GM12878 (cell line): ENCODE measurements at regions not wholly inside any gene's neighbourhood (a gene's known extent, or its start where the extent isn't known, plus 50 kb on each side); places are given as distances from the start of the nearest gene placed in this dataset.

Experiments
- CHD4 ChIP-seq: fragments of 200-600 bp; sonication (generic); IDR thresholded peaks from 2 replicates; pipeline ENCODE4 v1.6.1; 2016; ENCODE audit warnings: mild to moderate bottlenecking
- ETV6 ChIP-seq, 2 experiments: fragments of 450-650 bp in 1 of 2; IDR thresholded peaks in 1 of 2; conservative IDR thresholded peaks in 1 of 2; 2 replicates each; pipeline ENCODE4 v1.6.1; 2014; ENCODE audit warnings: antibody characterized with exemption in 1 of 2, borderline replicate concordance in 1 of 2, low read depth in 1 of 2, mild to moderate bottlenecking in 1 of 2, moderate library complexity in 1 of 2
- TF ChIP-seq, protein P1 (sequence below): IDR thresholded peaks from 2 replicates; pipeline ENCODE4 v1.6.1; 2012; ENCODE audit warnings: improper control_type of control experiment, low read depth, low read length; ENCODE audit not compliant: insufficient replicate concordance
- TF ChIP-seq, protein P2 (sequence below): fragments of 450-650 bp; formaldehyde crosslinking; IDR thresholded peaks from 2 replicates; pipeline ENCODE4 v1.4.0; 2020; ENCODE audit warnings: mild to moderate bottlenecking, moderate library complexity

DNA sequence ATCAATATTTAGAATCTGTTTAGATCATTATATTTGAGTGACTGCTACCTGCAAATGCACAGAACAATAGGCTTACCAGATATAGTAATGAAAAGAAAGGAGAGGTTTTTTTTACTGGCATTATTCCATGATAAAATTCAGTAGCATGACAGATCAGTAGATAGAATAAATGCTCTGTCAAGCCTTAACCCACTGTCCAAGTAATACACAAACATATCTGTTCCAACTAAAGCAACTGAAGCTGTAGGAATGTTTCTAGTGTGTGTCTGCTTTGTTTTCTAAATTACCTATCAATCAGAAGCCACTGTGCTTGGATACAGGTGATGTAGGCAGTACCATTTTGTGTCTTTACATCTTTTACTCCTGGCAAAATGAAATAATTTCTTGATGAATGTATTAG, 604.6 kb downstream of the PCDH7 start (continued):
- TF ChIP-seq, protein P1, sequence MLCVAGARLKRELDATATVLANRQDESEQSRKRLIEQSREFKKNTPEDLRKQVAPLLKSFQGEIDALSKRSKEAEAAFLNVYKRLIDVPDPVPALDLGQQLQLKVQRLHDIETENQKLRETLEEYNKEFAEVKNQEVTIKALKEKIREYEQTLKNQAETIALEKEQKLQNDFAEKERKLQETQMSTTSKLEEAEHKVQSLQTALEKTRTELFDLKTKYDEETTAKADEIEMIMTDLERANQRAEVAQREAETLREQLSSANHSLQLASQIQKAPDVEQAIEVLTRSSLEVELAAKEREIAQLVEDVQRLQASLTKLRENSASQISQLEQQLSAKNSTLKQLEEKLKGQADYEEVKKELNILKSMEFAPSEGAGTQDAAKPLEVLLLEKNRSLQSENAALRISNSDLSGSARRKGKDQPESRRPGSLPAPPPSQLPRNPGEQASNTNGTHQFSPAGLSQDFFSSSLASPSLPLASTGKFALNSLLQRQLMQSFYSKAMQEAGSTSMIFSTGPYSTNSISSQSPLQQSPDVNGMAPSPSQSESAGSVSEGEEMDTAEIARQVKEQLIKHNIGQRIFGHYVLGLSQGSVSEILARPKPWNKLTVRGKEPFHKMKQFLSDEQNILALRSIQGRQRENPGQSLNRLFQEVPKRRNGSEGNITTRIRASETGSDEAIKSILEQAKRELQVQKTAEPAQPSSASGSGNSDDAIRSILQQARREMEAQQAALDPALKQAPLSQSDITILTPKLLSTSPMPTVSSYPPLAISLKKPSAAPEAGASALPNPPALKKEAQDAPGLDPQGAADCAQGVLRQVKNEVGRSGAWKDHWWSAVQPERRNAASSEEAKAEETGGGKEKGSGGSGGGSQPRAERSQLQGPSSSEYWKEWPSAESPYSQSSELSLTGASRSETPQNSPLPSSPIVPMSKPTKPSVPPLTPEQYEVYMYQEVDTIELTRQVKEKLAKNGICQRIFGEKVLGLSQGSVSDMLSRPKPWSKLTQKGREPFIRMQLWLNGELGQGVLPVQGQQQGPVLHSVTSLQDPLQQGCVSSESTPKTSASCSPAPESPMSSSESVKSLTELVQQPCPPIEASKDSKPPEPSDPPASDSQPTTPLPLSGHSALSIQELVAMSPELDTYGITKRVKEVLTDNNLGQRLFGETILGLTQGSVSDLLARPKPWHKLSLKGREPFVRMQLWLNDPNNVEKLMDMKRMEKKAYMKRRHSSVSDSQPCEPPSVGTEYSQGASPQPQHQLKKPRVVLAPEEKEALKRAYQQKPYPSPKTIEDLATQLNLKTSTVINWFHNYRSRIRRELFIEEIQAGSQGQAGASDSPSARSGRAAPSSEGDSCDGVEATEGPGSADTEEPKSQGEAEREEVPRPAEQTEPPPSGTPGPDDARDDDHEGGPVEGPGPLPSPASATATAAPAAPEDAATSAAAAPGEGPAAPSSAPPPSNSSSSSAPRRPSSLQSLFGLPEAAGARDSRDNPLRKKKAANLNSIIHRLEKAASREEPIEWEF, result no peak
- no peak for TF ChIP-seq ETV6 (conservative IDR thresholded peaks at IDR 0.05 in 1 of 2, IDR thresholded peaks at IDR 0.05 in 1 of 2; ENCODE audit: borderline replicate concordance in 1 of 2, low read depth in 1 of 2)
- TF ChIP-seq CHD4, result no peak
- TF ChIP-seq, protein P2, sequence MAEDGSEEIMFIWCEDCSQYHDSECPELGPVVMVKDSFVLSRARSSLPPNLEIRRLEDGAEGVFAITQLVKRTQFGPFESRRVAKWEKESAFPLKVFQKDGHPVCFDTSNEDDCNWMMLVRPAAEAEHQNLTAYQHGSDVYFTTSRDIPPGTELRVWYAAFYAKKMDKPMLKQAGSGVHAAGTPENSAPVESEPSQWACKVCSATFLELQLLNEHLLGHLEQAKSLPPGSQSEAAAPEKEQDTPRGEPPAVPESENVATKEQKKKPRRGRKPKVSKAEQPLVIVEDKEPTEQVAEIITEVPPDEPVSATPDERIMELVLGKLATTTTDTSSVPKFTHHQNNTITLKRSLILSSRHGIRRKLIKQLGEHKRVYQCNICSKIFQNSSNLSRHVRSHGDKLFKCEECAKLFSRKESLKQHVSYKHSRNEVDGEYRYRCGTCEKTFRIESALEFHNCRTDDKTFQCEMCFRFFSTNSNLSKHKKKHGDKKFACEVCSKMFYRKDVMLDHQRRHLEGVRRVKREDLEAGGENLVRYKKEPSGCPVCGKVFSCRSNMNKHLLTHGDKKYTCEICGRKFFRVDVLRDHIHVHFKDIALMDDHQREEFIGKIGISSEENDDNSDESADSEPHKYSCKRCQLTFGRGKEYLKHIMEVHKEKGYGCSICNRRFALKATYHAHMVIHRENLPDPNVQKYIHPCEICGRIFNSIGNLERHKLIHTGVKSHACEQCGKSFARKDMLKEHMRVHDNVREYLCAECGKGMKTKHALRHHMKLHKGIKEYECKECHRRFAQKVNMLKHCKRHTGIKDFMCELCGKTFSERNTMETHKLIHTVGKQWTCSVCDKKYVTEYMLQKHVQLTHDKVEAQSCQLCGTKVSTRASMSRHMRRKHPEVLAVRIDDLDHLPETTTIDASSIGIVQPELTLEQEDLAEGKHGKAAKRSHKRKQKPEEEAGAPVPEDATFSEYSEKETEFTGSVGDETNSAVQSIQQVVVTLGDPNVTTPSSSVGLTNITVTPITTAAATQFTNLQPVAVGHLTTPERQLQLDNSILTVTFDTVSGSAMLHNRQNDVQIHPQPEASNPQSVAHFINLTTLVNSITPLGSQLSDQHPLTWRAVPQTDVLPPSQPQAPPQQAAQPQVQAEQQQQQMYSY (CRISPR knock-in tag), result no peak
- TF ChIP-seq, all 136 proteins: peak for 0
